HG03469 (cell line): ENCODE measurements at regions not wholly inside any gene's neighbourhood (a gene's known extent, or its start where the extent isn't known, plus 50 kb on each side); places are given as distances from the start of the nearest gene placed in this dataset.
"Not testable (repeated sequence)": the region's sequence is repeated elsewhere in the genome, so short reads cannot be mapped to it uniquely, and the experiment has no call there.

ENCODE experiments used
- ATAC-seq: cut with Tn5 transposase; IDR thresholded peaks from one replicate; pipeline ENCODE4 v1.9.1; 2021; ENCODE audit warnings: mild to moderate bottlenecking, moderate library complexity, moderate number of reproducible peaks; ENCODE audit not compliant: unreplicated experiment

DNA sequence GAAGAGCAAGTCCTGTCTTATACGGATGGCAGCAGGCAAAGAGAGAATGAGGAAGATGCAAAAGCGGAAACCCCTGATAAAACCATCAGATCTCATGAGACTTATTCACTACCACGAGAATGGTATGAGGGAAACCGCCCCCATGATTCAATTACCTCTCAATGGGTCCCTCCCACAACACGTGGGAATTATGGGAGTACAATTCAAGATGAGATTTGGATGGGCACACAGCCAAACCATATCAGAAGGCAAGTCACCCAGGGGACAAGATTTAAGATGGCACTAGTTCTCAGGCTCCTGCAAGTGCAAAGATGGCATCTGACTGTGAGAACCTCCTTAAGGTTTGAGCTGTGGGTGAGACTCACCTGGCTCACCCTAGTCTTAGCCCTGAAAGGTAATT lies 984.3 kb downstream of the AACS start:
- ATAC-seq, result not testable (repeated sequence)

GRCh38 chr12:126051611-126052107 lies 986.4 kb downstream of the AACS start:
- no peak for ATAC-seq

- ATAC-seq, result no peak
These were observed 990.3 kb downstream of the AACS start for GRCh38 chr12:126055521-126055920.

GRCh38 chr12:126061777-126062176 lies 996.5 kb downstream of the AACS start:
- ATAC-seq, result no peak

- ATAC-seq, result no peak
These were observed 998.8 kb downstream of the AACS start for GRCh38 chr12:126064028-126064427.

GRCh38 chr12:126067626-126068329 lies 1002.5 kb downstream of the AACS start:
- ATAC-seq, result no peak

DNA sequence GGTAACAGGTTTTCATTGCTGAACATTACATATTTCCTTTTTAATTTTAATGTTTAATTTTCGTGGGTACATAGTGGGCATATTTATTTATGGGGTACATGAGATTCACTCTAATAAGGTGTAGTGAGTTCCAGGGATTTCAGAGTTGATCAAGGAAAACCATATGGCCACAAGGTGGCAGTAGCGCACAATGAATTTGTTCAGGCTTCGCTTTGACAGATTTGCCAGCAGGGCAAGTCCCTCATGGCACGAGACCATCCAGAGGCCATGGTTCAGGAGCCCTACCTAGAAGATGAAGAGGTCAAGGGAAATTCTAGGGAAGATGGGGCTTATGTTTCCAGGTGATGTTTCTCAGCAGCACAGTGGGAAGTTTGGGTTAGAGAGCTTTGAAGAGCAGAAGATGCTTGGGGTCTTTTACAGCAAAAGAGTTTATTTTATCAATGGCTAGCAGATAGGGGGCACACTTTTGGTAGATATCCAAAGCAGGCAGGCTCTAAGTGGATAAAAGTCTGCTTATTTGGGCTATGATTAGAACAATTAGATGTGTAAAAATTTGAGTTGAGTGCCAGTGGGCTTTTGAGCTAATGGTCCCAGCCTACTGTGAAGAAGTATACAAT lies 1004.4 kb downstream of the AACS start:
- ATAC-seq, result peak; percentile 64

GRCh38 chr12:126076515-126076914 lies 1011.3 kb downstream of the AACS start:
- no peak for ATAC-seq

DNA sequence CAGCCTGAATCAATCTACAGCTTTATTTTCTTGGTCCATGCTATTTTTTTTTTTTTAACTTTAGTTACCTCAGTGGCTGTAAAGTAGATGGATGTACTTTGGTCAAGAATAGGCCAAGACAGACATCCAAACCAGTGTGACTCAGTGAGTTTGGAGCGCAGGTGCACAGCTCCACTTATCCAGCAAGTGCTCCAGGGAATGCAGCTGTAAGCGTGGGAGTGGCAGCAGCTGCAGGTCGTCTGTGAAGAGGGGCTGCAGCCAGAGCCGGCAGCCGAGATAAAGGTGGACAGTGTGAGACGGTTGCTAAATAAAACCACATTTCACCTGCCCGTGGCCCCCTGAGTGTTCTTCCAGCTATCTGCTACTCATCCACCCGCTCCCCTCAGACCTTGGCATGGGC lies 1018.7 kb downstream of the AACS start:
- ATAC-seq, result no peak

- no peak for ATAC-seq
These were observed 1019.2 kb downstream of the AACS start for GRCh38 chr12:126084480-126084879.

GRCh38 chr12:126086242-126086641 lies 1021.0 kb downstream of the AACS start:
- ATAC-seq, result no peak

DNA sequence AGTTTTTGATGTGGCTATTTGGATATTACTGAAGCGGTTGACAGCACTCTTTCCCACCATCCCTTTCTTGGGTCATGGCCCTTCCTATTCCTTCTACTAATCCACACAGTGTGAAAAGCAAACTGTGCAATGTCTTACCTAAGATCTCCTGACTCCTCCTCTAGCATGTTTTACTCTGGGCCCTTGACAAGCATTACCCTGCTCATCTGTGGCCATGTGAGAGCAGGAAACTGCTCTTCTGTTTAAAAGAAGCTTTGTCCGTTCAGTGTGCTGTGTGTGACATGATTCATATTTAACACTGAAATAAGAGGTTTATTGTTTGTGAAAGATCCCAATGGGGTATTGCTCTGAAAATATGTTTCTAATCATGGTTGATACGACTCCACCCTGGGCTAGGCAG lies 1022.5 kb downstream of the AACS start:
- no peak for ATAC-seq

- ATAC-seq, result no peak
These were observed 1028.7 kb downstream of the AACS start for GRCh38 chr12:126093908-126094307.

DNA sequence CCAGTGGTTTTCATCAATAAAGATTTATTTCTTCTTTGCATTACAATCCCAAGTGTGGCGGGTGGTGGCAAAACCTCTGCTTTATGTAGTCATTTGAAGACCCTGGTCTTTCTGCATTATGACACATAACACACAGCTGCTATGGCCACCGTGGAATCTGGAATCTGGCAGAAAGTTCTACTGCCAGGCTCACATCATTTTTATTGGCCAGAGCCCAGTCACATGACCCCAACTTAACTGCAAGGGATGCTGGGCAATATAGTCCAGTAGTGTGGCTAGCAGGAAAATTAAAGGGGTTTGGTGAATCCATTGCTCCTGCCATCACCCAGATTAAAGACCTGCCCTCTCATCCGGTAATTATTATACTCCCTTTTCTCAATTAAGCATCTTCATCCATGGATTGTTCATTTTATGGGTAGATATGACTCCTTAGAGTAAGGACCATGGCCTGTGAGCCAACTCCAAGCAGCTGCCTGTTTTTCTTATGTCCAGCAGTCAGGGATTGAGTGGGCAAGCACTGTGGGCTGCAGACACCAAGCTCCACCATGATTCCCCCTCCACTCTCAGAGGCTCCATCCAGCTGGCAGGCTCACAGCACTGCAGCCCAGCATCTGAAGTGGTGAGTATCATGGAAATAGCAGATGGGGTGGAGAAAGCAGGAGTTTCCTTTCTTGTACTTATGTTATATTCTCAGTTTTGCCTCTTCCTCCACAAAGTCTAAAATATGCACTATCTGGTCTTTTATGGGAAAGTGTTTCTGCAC lies 1030.7 kb downstream of the AACS start:
- ATAC-seq, result no peak

DNA sequence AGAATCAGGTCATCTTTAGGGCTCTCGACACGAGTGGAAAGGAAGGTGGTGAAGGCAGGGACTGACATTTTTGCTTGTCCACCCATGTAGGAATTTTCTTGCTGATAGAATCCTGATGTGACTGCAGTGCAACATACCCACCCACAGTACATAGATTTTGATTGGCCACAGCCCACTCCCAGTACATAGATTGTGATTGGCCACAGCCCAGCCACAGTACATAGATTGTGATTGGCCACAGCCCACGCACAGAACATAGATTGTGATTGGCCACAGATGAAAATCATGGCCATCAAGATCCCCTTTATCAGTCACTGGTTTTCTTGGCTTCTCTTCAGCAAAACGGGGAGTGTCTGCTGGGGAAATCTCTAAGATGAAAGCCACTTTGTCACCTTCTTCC lies 1041.5 kb downstream of the AACS start:
- no peak for ATAC-seq

DNA sequence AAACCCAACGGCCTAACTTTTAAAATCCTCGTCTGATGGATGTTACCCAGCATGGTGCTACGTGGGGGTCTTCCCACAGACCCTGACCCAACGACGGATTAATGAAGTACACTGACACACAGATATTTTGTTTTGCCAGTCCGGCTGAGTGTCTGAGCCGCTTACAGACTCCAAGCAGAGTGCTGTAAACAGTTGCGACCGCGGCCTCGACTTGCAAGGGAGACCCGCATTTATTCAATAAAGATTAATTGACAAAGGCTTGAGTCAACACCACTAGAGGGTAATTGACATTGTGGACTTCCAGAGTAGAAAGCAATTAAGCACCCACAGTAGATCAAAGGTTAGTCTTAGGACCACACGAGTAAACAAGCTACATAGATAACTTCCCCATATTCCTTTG lies 1042.4 kb downstream of the AACS start:
- ATAC-seq, result no peak

DNA sequence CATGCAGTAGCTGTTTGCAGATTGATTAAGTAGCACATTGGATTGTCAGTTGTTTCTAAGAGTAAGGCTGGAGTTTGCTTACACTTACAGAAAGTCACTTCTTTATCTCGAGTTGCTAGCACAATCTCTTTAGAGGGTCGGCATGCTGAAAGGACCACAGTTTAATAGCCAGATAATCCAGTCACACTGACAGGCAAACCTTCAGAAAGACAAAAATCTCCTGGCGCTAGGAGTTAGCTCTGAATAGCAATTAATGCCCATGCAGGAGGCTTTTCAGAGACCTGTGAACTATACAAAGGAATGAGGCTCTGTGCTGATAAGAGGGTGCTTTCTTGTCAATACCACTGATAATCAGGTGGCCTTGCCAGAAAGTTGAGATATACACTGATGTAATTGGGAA lies 1043.0 kb downstream of the AACS start:
- ATAC-seq, result no peak

DNA sequence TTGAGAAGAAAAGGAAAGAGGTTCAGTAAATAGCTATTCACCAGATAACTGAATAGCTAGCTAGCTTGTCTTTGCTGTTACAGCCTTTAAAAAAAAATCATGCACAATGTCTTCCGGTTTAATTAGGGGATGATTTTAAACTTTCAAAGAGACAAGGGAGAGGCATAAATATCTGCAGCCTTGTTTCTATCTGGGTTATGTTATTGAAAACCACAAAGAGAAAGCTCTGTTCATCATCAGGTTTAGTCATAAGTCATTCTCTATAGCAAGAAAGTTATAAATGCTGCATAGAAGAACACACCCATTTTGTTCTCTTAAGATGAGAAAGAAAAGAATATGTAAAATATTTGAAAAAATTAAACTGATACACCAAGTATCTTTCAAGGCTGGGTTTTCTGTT lies 1046.9 kb downstream of the AACS start:
- no peak for ATAC-seq

- no peak for ATAC-seq
These were observed 1047.6 kb downstream of the AACS start for GRCh38 chr12:126112849-126113248.

DNA sequence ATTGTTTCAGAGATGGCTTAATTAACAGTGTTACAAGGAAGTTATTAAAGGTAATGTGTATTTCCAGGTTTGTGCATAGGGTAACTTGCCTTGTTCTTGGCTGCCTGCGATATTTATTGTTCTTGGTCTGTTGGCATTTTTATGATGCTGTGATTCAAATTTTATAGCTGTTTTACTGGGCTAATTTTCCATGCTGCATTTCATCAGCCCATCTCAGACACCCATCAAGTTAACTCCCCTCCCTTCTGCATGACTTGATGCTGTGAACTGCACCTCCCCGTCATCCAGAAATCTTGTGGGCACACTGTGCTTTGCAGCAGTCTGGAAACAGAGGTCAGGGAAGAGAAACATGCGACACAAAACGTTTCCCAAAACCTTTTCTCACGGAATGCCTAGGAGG lies 1049.2 kb downstream of the AACS start:
- no peak for ATAC-seq

DNA sequence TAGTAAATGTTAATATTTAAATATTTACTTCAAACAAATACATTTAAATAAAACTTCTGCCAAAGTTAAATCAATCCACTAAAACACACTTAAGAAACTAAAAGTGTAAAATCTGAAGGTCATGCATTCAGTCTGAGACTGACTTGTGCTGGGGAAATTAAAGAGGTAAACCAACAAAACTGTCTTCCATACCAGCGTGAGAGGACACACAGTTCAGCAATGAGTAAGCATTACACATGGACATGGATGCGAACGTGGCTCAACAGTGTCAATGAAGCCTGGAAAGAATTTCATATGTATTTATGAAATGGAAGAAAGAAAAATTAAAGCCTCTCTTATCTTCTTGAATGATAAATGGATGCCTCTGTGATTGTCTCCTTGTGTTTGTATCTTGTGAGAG lies 1052.3 kb downstream of the AACS start:
- ATAC-seq, result no peak

- ATAC-seq, result no peak
These were observed 1074.1 kb downstream of the AACS start for GRCh38 chr12:126139355-126139754.
